SK-N-SH (cell line): ENCODE measurements at regions not wholly inside any gene's neighbourhood (a gene's known extent, or its start where the extent isn't known, plus 50 kb on each side); places are given as distances from the start of the nearest gene placed in this dataset.

Experiments
- EP300 ChIP-seq, 2 experiments: IDR thresholded peaks; 2 replicates each; pipeline versions ENCODE4 v1.4.0 to v1.6.1; 2012; ENCODE audit warnings: borderline replicate concordance in 1 of 2, low read depth in 1 of 2, low read length in 1 of 2
- TEAD4 ChIP-seq: IDR thresholded peaks from 2 replicates; pipeline ENCODE4 v1.4.0; 2012; ENCODE audit warnings: mild to moderate bottlenecking, borderline replicate concordance; ENCODE audit not compliant: insufficient read depth

- TF ChIP-seq TEAD4 = no peak
- no peak for TF ChIP-seq EP300 (IDR thresholded peaks at IDR 0.05; ENCODE audit: borderline replicate concordance in 1 of 2, low read depth in 1 of 2, low read length in 1 of 2)
Observed at GRCh38 chrX:1035206-1035605, 177.2 kb downstream of the CRLF2 start.
